ENCODE measurements at regions not wholly inside any gene's neighbourhood (a gene's known extent, or its start where the extent isn't known, plus 50 kb on each side); places are given as distances from the start of the nearest gene placed in this dataset.

DNA sequence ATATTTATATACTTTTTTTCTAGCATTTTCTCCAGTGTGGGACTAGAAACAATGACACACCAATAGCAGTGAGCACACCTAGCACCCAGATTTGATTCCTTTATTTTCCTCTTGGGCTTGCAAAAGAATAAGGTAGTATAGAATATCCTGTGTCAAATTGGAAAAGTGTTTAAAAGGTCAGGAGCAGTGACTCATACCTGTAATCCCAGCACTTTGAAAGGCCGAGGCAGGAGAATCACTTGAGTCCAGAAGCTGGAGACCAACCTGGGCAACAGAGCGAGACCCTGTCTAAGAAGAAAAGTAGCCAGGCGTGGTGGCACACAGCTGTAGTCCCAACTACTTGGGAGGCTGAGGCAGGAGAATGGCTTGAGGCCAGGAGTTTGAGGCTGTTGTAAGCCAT lies 53.8 kb upstream of the SGPP1 start:
- DNase-seq (ENCODE audit: low read depth, low spot score): no peak
- TF ChIP-seq, protein P1, sequence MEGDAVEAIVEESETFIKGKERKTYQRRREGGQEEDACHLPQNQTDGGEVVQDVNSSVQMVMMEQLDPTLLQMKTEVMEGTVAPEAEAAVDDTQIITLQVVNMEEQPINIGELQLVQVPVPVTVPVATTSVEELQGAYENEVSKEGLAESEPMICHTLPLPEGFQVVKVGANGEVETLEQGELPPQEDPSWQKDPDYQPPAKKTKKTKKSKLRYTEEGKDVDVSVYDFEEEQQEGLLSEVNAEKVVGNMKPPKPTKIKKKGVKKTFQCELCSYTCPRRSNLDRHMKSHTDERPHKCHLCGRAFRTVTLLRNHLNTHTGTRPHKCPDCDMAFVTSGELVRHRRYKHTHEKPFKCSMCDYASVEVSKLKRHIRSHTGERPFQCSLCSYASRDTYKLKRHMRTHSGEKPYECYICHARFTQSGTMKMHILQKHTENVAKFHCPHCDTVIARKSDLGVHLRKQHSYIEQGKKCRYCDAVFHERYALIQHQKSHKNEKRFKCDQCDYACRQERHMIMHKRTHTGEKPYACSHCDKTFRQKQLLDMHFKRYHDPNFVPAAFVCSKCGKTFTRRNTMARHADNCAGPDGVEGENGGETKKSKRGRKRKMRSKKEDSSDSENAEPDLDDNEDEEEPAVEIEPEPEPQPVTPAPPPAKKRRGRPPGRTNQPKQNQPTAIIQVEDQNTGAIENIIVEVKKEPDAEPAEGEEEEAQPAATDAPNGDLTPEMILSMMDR (IDR thresholded peaks at IDR 0.05; ENCODE audit: insufficient read depth, low read length, missing control alignments): no peak
- POLR2A ChIA-PET: no interaction called here
- no peak overlapping the region for H3K4me3 ChIP-seq (ENCODE audit: low read depth, low read length)
- CTCF ChIA-PET: interaction anchor here (0.8 kb wide), 1 partner anchor 11 kb away, joined by 3 read pairs; no protein-coding TSS in a partner anchor

DNA sequence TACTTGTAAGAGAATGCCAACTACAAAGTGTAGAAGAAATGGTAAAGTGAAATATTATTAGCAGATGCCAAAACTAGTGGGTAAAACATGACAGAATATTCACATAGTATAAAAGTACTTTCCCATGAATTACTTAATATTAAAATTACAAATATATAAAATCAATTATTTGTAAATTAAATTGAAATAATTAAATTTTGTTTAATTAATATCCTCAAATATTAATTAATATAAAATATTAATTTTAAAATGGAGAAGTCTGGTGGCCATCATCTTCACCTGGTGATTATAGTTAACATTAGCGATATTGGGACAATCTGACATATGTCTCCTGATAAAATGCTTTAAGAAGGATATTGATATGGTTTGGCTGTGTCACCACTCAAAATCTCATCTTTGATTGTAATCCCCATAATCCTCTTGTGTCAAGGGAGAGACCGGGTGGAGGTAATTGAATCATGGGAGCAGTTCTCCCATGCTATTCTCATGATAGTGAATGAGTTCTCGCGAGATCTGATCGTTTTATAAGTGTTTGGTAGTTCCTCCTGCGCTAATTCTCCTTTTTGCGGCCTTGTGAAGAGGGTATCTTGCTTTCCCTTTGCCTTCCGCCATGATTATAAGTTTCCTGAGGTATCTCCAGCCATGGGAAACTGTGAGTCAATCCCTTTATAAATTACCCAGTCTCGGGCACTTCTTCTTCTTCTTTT lies 55.0 kb upstream of the SGPP1 start:
- no peak overlapping the region for H3K4me3 ChIP-seq (ENCODE audit: low read depth, low read length)
- ChIA-PET CTCF (interaction anchor here (0.8 to 1.3 kb wide), 2 partner anchors 10 to 13 kb away, joined by 3 read pairs; no protein-coding TSS in a partner anchor), POLR2A (no interaction called here)
- TF ChIP-seq, protein P1 (IDR thresholded peaks at IDR 0.05; ENCODE audit: insufficient read depth, low read length, missing control alignments): no peak
- DNase-seq (ENCODE audit: low read depth, low spot score): no peak

DNA sequence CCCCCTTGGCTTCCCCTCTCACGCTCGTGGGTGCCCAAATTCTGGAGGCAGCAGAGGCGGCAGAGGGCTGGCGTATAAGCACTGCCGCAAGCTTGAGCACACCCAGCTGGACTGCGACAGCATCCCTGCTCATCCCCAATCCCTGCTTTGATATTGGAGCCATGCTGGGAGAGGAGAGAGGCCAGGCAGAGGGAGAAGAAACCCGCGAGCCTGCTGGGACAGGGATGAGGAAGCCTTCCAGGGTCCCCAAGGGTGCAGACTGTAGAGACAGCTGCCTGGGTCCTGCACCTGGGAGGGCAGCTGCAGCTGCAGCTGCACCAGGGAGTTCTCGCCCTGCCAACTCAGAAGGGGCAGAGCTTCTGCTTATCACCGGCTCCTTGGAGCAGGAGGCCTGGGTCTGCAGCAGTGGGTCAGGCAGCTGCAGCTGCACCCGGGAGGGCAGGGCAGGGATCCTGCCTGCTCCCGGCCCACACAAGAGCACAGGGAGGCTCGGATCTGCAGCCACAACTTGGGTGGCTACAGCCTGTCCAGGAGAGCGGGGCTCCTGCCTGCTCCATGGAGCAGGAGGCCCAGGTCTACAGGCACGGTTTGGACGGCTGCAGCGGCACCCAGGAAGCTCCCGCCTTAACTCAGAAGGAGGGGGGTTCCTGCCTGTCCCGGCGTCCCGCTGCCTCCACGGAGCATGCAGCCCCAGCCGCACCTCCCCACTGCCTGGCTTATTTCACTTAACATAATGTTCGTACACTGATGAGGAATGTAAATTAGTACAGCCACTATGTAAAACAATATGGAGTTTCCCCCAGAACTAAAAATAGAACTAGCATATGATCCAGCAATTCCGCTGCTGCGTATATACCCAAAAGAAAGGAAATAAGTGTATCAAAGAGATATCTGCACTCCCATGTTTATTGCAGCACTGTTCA lies 60.4 kb upstream of the SGPP1 start:
- DNase-seq (ENCODE audit: low read depth, low spot score): no peak
- TF ChIP-seq, protein P1 (IDR thresholded peaks at IDR 0.05; ENCODE audit: insufficient read depth, low read length, missing control alignments): no peak
- ChIA-PET CTCF (interaction anchor here (0.5 to 2.2 kb wide), 2 partner anchors 12 to 64 kb away, joined by 3 to 7 read pairs; no protein-coding TSS in a partner anchor), POLR2A (no interaction called here)
- no peak overlapping the region for H3K4me3 ChIP-seq (ENCODE audit: low read depth, low read length)

DNA sequence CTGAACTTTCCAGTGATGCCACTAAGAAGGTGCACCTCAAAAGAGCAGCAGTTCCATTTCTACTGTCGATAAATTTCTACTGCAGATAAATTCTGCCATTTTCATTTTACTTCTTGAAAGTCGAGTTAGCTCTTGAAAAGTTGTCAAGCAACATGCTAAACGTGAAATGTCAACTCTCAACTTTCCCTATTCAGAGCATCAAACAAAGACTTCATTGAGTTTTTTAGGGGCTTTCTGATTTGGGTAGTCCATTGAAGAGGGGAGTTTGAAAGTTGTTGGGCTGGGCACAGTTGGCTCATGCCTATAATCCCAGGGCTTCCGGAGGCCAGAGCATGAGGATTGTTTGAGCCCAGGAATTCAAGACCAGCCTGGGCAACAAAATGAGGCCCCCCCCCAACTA lies 59.4 kb upstream of the SYNE2 start:
- TF ChIP-seq, protein P1 (IDR thresholded peaks at IDR 0.05; ENCODE audit: insufficient read depth, low read length, missing control alignments): no peak
- CTCF ChIA-PET: interaction anchor here (1.0 to 2.1 kb wide), 6 partner anchors 7 to 511 kb away, joined by 3 to 7 read pairs (median 4); no protein-coding TSS in a partner anchor
- POLR2A ChIA-PET: no interaction called here
- DNase-seq (ENCODE audit: low read depth, low spot score): no peak
- no peak overlapping the region for H3K4me3 ChIP-seq (ENCODE audit: low read depth, low read length)

DNA sequence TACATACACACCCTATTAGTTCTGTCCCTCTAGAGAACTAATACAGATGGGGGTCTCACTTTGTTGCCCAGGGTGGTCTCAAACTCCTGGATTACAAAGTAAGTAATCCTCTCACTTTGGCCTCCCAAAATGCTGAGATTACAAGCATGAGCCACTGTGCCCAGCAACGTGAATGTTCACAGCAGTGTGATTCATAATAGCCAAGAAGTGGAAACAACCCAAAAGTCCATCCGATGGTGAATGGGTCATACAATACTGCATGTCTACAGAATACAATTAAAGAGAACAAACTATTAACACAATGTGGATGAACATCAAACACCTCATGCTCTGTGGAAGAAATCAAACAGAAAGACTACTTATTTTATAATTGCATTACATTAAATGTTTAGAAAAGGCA lies 57.3 kb upstream of the SYNE2 start:
- TF ChIP-seq, protein P1 (IDR thresholded peaks at IDR 0.05; ENCODE audit: insufficient read depth, low read length, missing control alignments): no peak
- DNase-seq (ENCODE audit: low read depth, low spot score): no peak
- no peak overlapping the region for H3K4me3 ChIP-seq (ENCODE audit: low read depth, low read length)
- CTCF ChIA-PET: interaction anchor here (7.1 kb wide), 1 partner anchor 499 kb away, joined by 65 read pairs; the partner anchor contains the start of gene ESR2
- POLR2A ChIA-PET: no interaction called here

DNA sequence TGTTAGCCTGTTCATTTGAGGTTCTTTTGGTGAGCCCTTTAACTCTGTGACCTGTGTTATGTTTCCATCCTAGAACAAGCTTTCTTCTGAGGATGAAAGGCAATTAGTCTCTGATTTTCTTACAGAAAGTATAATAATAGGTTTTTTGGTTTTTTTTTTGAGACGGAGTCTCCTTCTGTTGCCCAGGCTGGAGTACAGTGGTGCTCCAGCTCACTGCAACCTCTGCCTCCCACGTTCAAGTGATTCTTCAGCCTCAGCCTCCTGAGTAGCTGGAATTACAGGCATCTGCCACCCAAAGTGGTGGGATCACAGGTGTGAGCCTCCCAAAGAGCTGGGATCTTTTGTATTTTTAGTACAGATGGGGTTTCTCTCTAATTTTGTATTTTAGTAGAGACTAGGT lies 52.7 kb upstream of the SYNE2 start:
- no peak overlapping the region for H3K4me3 ChIP-seq (ENCODE audit: low read depth, low read length)
- POLR2A ChIA-PET: no interaction called here
- TF ChIP-seq, protein P1 (IDR thresholded peaks at IDR 0.05; ENCODE audit: insufficient read depth, low read length, missing control alignments): no peak
- DNase-seq (ENCODE audit: low read depth, low spot score): no peak
- CTCF ChIA-PET: interaction anchor here (0.8 to 8.0 kb wide), 23 partner anchors 7 to 679 kb away, joined by 3 to 68 read pairs (median 4); partner anchors contain the start of gene ESR2
